ENCODE measurements at regions not wholly inside any gene's neighbourhood (a gene's known extent, or its start where the extent isn't known, plus 50 kb on each side); places are given as distances from the start of the nearest gene placed in this dataset.
"Not testable (repeated sequence)": the region's sequence is repeated elsewhere in the genome, so short reads cannot be mapped to it uniquely, and the experiment has no call there.

- no peak for DNase-seq (ENCODE audit: low read depth)
Measured at GRCh38 chr9:19935422-19935821, 146.6 kb upstream of the SLC24A2 start.

GRCh38 chr9:19934301-19934871 is 145.5 kb upstream of the SLC24A2 start:
- DNase-seq (ENCODE audit: low read depth) = no peak

- DNase-seq (ENCODE audit: low read depth) = no peak
Measured at GRCh38 chr9:19931098-19931890, 142.5 kb upstream of the SLC24A2 start.

- DNase-seq (ENCODE audit: low read depth) = no peak
Measured at GRCh38 chr9:19927560-19927959, 138.7 kb upstream of the SLC24A2 start.

GRCh38 chr9:19926774-19927173 is 137.9 kb upstream of the SLC24A2 start:
- no peak for DNase-seq (ENCODE audit: low read depth)

- peak; percentile 28 for DNase-seq (ENCODE audit: low read depth)
Measured at GRCh38 chr9:19925674-19926503, 137.1 kb upstream of the SLC24A2 start.

GRCh38 chr9:19924080-19924479 is 135.2 kb upstream of the SLC24A2 start:
- DNase-seq (ENCODE audit: low read depth) = no peak

- no peak for DNase-seq (ENCODE audit: low read depth)
Measured at GRCh38 chr9:19922476-19923118, 133.8 kb upstream of the SLC24A2 start.

- no peak for DNase-seq (ENCODE audit: low read depth)
Measured at GRCh38 chr9:19920401-19920800, 131.6 kb upstream of the SLC24A2 start.

GRCh38 chr9:19918630-19919029 is 129.8 kb upstream of the SLC24A2 start:
- no peak for DNase-seq (ENCODE audit: low read depth)

- no peak for DNase-seq (ENCODE audit: low read depth)
Measured at GRCh38 chr9:19914044-19914443, 125.2 kb upstream of the SLC24A2 start.

- no peak for DNase-seq (ENCODE audit: low read depth)
Measured at GRCh38 chr9:19913151-19913550, 124.3 kb upstream of the SLC24A2 start.

- no peak for DNase-seq (ENCODE audit: low read depth)
Measured at GRCh38 chr9:19903076-19903475, 114.2 kb upstream of the SLC24A2 start.

GRCh38 chr9:19901586-19901985 is 112.7 kb upstream of the SLC24A2 start:
- DNase-seq (ENCODE audit: low read depth) = no peak

- no peak for DNase-seq (ENCODE audit: low read depth)
Measured at GRCh38 chr9:19896161-19896560, 107.3 kb upstream of the SLC24A2 start.

GRCh38 chr9:19895578-19895977 is 106.7 kb upstream of the SLC24A2 start:
- not testable (repeated sequence) for DNase-seq (ENCODE audit: low read depth)

GRCh38 chr9:19895006-19895405 is 106.2 kb upstream of the SLC24A2 start:
- no peak for DNase-seq (ENCODE audit: low read depth)

GRCh38 chr9:19885608-19886007 is 96.8 kb upstream of the SLC24A2 start:
- no peak for DNase-seq (ENCODE audit: low read depth)

GRCh38 chr9:19879062-19879461 is 90.2 kb upstream of the SLC24A2 start:
- no peak for DNase-seq (ENCODE audit: low read depth)

GRCh38 chr9:19876569-19877316 is 87.9 kb upstream of the SLC24A2 start:
- no peak for DNase-seq (ENCODE audit: low read depth)

- DNase-seq (ENCODE audit: low read depth) = no peak
Measured at GRCh38 chr9:19875291-19875920, 86.6 kb upstream of the SLC24A2 start.
